ENCODE measurements at regions not wholly inside any gene's neighbourhood (a gene's known extent, or its start where the extent isn't known, plus 50 kb on each side); places are given as distances from the start of the nearest gene placed in this dataset.

GRCh38 chr14:65294816-65295215, 117.7 kb upstream of the FUT8 start:
- TF ChIP-seq EZH2 (IDR thresholded peaks at IDR 0.05; ENCODE audit: insufficient read depth, poor library complexity, severe bottlenecking): no peak
- no peak for TF ChIP-seq EZH2phosphoT487 (IDR thresholded peaks at IDR 0.05; ENCODE audit: insufficient read depth, low read depth)
